GM12864 (cell line): ENCODE measurements at regions not wholly inside any gene's neighbourhood (a gene's known extent, or its start where the extent isn't known, plus 50 kb on each side); places are given as distances from the start of the nearest gene placed in this dataset.

Experiments used
- DNase-seq: peaks from one replicate; pipeline ENCODE4 v3.0.0-alpha.2; 2011; ENCODE audit warnings: low read depth
- H3K4me3 ChIP-seq: 2 replicates; pipeline ENCODE4 v1.5.1; 2011; ENCODE audit warnings: mild to moderate bottlenecking, low read depth, low read length, control low read depth
- TF ChIP-seq, protein P1 (sequence below): IDR thresholded peaks from 2 replicates; pipeline ENCODE4 v1.5.1; 2011; ENCODE audit warnings: low read depth, mild to moderate bottlenecking, moderate library complexity, low read length, control low read depth, inconsistent platforms; ENCODE audit errors: missing control alignments

DNA sequence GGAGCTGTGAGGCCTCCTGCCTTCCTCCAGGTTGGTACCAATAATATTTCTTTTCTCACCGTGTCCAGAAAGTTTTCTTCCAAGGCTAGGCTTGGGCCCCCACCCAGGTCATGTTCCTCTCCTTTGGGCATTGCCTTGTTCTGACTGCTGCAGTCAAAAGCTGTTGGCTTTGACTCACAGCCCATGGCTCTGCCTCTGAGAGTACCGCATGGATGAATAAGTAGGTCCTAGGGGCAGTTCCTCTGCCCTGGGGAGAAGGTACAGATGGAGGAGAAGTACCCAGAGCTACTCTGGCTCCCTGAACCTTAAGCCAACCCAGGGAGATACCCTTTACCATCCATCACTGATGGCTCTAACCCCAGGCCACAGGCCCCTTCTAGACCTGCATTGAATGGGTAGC lies 115.0 kb downstream of the NAV1 start:
- TF ChIP-seq, protein P1, sequence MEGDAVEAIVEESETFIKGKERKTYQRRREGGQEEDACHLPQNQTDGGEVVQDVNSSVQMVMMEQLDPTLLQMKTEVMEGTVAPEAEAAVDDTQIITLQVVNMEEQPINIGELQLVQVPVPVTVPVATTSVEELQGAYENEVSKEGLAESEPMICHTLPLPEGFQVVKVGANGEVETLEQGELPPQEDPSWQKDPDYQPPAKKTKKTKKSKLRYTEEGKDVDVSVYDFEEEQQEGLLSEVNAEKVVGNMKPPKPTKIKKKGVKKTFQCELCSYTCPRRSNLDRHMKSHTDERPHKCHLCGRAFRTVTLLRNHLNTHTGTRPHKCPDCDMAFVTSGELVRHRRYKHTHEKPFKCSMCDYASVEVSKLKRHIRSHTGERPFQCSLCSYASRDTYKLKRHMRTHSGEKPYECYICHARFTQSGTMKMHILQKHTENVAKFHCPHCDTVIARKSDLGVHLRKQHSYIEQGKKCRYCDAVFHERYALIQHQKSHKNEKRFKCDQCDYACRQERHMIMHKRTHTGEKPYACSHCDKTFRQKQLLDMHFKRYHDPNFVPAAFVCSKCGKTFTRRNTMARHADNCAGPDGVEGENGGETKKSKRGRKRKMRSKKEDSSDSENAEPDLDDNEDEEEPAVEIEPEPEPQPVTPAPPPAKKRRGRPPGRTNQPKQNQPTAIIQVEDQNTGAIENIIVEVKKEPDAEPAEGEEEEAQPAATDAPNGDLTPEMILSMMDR = no peak
- no peak for DNase-seq
- no peak overlapping the region for H3K4me3 ChIP-seq

DNA sequence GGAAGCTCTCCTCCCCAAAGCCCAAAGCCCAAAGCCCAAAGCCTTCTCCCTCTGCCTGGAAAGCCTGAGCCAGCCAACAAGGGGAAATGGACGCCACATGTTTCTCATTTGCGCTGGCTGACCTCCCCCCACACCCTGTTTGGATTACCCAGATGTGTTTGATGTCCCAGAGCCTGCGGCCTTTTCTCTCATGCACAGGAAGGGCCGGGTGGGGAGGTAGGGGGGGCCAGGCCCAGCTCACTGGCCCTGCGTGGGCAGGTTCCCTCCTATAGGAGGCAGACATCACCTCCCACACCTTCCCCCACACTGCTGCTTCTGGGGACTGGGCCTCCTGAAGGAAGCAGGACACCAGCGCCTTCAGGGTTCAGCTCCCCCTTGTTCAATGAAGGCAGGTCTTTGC lies 116.3 kb downstream of the NAV1 start:
- no peak overlapping the region for H3K4me3 ChIP-seq
- no peak for DNase-seq
- TF ChIP-seq, protein P1 = no peak

DNA sequence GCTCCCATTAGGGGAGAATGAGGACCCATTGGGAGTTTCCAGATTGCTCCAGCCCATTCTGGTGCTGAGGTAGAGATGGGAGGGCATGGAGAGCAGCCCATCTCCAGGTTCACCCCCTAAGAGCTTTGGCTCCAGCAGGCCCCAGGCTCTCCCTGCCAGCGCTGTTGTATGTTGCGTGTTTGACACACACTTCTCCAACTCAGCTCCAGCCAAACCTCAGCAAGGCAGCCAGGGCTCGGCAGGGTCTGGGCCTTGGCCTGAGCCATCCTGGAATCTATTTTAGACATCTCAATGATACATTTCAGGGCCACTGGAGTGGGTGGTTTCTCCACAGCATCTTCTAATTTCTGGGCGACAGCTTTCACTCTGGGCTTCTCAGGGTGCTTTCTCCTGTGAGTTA lies 117.0 kb downstream of the NAV1 start:
- no peak for DNase-seq
- TF ChIP-seq, protein P1 = no peak
- H3K4me3 ChIP-seq = no peak overlapping the region

DNA sequence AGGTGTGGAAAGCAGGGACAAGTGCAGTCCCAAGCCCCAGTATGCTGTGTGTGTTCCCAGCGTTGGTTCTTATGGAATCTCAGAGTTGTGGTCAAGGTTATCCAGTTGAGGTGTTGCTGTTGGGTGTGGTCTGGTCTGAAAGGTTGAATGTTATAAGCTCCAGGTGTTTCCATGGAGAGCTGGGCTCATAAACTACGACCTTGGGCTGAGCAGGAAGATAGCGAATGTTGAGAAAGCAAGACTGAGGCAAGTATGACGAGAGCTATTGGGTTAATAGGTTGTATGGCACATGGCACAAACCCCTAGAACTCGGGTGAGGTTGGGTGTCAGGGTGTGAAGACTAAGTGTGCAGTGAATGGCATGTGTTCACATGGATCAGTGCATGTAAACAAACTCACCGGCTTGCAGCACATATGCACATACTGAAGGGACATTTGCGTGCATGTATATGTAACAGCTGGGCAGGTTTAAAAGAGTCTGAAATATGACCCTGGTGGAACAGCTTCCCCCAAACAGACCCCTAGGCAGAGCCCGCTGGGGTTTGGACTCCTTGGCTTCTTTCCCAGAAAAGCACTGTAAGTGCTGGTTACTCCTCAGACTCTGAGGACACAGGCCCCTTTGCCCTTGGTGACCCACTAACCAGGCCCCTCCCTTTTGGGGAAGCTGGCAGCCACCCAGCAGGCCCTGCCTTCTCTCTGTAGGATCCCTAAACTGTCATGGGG lies 117.5 kb downstream of the NAV1 start:
- no peak for DNase-seq
- TF ChIP-seq, protein P1 = no peak
- H3K4me3 ChIP-seq = no peak overlapping the region

DNA sequence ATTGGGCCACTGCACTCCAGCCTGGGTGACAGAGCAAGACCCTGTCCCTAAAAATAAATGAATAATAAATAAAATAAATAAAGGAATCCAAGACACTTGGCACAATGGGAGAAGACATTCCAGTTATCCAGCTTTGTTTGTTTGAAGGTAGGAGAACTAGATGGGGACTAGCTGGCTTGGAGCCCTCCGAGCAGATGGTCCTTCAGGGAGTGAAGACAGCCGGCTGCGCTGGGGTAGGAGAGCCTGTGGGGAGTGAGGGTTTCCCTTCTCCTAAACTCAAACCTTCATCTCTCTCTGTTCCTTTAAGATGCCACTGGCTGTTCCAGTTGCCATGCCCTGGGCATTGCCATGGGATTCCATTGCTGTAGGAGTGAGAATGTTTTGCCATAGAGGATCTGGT lies 120.6 kb downstream of the NAV1 start:
- TF ChIP-seq, protein P1 = no peak
- no peak for DNase-seq
- H3K4me3 ChIP-seq = no peak overlapping the region

DNA sequence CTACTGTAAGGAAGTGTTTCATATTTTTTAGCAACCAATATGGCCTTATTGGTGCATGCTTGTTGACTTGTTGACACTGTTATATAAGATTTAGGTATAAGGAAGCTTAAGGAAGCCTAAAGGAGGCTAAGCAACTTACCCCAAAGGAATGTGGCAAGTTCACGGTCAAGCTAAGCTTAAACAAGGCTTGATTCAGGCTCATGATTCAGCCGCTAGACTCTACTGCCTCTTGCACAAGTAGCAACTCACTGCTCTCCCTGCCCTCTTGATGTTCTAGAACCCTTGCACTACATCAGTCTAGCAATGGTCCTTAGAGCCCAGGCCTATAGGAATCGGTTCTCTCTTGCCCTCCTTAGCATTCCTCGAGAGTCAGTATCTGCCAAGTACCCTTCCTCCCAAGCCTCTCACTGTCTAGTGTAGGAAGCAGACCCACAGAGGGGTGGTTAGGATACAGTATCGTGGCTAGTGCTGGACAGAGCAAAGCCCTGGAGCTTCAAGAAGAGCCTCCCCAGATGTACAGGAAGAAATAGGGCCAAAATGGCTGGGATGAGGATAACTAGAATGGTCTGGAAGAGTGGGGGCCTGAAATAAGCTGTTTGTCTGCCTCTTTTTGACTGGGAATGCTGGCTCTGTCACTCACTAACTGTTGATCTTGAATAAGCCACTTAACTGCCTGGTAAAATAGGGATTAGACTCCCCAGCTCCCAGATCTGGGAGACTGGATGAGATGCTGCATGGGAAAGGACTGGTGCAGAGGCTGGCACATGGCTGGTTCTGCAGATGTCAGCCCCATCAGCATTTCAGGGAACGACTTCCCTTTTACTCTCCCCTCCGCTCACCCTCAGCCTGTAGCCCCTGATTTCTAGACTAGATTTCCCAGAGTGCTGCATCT lies 122.2 kb downstream of the NAV1 start:
- no peak for DNase-seq
- H3K4me3 ChIP-seq = no peak overlapping the region
- TF ChIP-seq, protein P1 = no peak
